ENCODE measurements at regions not wholly inside any gene's neighbourhood (a gene's known extent, or its start where the extent isn't known, plus 50 kb on each side); places are given as distances from the start of the nearest gene placed in this dataset.

DNA sequence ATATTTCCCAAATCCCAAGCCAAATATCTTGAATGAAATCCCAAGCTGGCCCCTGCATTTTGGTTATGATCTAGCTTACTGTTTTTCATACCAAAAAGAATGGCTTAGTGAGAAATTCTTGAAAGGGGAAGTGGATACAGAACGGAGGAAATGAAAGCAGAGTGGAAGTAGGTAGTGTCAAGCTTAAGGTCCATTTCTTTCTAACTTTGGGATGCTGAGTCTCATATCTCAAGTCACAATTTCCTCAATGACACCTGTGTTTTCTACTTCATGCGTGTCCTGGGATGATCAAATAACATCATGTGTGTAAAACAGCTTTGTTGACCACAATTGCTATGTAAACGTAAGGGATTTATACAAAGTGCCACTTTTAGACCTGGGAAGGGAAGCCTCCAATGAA is 238.8 kb upstream of the SLC35B3 start:
- DNase-seq (ENCODE audit: low spot score): no peak

DNA sequence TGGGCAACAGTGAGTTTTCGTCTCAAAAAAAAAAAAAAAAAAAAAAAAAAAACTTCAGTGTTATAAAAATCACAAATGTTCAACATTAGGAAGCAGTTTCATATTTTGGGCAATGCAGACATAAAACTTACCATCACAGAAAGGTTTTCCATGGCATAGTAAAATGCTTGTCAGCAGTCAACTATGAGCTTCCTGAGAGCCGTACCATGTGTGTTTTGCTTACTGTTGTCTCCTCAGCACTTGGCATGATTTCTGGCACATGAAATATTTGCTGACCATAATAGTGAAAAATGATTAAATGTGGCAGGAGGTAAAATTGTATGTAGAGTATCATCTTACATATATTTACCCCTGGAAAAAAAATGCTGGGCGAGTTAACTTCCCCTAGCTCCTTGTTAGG is 237.5 kb upstream of the SLC35B3 start:
- no peak for DNase-seq (ENCODE audit: low spot score)

DNA sequence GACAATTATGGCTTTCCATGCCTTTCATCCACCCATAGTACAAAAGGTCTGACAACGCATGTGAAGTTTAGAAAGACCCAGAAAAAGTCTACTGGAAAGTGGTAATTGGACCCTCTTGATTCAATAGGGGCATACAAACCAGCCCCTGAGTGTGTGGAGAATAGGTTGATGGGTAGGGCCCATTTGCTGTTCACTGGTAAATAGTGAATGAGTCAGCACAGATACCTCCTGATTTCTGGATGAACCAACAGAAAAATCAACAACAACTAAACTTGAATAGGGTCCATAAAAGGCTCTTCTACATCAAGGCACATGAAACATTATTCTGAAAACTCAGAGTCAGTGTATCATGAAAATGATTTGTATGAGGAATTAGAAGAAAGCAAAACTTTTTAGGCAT is 235.4 kb upstream of the SLC35B3 start:
- DNase-seq (ENCODE audit: low spot score): no peak

GRCh38 chr6:8664700-8665099 is 229.4 kb upstream of the SLC35B3 start:
- DNase-seq (ENCODE audit: low spot score): no peak

GRCh38 chr6:8664070-8664469 is 228.7 kb upstream of the SLC35B3 start:
- DNase-seq (ENCODE audit: low spot score): no peak

DNA sequence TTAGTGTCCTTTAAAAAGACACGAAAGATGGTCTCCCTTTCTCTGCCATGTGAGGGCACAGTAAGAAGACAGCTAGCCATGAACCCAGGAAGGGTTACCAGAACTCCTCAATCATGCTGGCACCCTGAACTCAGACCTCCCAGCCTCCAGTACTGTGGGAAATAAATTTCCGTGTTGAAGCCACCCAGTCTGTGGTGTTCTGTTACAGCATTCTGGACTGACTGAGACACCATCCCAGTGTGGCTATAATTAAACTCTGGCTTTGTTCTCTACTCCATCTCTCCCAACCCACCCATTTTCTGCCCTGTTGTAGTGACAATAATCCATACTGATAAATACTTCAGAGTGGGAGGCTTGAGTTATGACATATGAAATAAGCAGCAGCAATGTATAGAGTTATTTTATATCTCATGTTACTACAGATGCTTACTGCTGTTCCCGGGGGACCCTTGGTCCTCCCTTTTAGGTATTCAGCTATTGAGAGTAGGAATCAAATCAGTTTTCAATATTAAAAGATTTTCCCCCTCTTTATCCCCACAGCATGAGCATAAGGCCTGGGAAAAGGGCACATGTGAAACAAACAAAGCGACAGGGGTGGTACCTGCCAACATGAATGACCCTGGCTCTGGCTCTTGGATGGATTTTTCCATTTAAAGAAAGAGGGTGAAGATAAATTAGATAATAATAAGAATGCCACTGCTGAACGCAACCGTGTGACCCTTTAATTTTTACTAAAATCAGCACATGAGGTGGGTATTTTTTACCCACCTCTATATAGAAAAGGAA is 224.3 kb upstream of the SLC35B3 start:
- no peak for DNase-seq (ENCODE audit: low spot score)

GRCh38 chr6:8658416-8658815 is 223.1 kb upstream of the SLC35B3 start:
- no peak for DNase-seq (ENCODE audit: low spot score)

GRCh38 chr6:8657522-8657921 is 222.2 kb upstream of the SLC35B3 start:
- no peak for DNase-seq (ENCODE audit: low spot score)

- DNase-seq (ENCODE audit: low spot score): no peak
Measured at GRCh38 chr6:8655670-8656454, 220.5 kb upstream of the SLC35B3 start.

- no peak for DNase-seq (ENCODE audit: low spot score)
Measured at GRCh38 chr6:8652710-8653109, 217.4 kb upstream of the SLC35B3 start.

GRCh38 chr6:8651998-8652397 is 216.7 kb upstream of the SLC35B3 start:
- no peak for DNase-seq (ENCODE audit: low spot score)

- DNase-seq (ENCODE audit: low spot score): no peak
Measured at GRCh38 chr6:8645212-8645611, 209.9 kb upstream of the SLC35B3 start.

DNA sequence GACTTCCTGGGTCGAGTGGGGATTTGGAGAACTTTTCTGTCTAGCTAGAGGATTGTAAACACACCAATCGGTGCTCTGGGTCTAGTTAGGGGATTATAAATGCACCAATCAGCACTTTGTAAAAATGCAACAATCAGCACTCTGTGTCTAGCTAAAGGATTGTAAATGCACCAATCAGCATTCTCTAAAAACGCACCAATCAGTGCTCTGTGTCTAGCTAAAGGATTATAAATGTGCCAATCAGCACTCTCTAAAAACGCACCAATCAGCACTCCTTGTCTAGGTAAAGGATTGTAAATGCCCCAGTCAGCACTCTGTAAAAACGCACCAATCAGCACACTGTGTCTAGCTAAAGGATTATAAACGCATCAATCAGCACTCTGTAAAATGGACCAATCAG is 209.0 kb upstream of the SLC35B3 start:
- DNase-seq (ENCODE audit: low spot score): no peak

GRCh38 chr6:8642854-8643253 is 207.5 kb upstream of the SLC35B3 start:
- no peak for DNase-seq (ENCODE audit: low spot score)

DNA sequence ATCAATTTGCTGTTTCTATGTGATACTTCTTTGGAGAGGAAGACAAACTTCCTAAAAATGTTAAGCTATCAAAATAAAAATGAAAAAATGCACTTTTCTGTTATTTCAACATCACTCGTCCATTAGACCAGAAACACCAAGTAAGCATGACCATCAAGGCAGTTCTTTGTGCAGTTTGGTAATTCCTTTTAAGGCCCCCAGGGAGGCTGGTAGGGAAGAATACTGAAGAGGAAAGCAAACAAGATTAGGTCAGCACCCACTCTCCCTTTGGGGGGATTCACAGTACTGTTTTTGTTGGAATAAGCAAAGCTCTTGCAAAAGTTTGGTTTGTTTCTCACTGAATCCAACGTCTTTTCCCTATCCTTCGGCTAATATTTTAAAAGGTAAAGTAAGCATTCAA is 206.8 kb upstream of the SLC35B3 start:
- DNase-seq (ENCODE audit: low spot score): no peak

- DNase-seq (ENCODE audit: low spot score): no peak
Measured at GRCh38 chr6:8639928-8640649, 204.7 kb upstream of the SLC35B3 start.

DNA sequence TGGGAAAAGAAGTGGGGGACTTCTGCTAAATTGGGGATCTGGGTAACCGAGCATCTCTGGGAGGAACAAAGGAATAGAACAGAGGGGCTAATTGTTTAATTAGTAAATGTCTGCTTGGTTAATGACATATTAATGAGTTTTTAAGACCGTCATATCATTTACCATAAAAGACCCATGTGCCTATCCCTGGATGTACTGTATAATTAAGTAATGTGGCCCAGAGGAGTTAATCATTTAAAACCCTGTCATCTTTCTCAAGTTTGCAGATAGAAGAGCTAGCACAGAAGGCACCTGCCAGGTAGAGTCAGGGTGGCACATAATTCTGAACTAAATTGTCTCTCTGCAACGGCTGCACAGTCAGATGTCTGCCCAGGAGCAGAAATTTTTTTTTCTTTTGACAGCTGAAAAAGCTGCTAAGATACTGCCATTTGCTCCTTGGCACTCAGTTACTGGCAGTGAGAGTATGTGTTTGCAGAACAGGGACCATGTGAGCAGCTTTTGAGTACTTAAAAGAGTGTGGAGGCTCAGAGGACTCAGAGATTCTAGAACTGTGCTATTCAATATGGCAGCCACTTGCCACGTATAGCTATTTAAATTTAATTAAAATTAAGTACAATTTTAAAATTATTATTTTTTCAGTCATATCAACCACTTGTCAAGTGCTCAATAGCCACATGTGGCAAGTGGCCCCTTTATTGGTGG is 202.7 kb upstream of the SLC35B3 start:
- no peak for DNase-seq (ENCODE audit: low spot score)

DNA sequence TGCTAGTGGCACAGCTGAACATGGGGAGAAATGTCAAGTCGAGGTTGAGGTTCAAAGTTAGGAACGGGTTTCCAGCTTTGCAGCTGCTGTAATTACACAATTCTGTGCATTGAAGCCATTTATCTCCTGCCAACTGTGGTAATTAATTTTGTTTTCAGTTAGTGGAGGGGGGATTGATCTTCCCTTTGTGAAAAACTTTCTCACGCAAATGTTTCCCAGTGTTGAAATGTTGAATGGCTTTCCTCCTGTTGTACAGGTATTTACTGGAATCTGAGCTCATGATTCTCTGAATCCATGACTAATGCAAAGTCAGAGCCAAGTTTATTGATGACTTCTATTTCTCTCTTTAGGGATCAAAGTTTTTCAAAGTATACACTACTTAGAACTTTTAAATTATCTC is 198.4 kb upstream of the SLC35B3 start:
- DNase-seq (ENCODE audit: low spot score): no peak

- DNase-seq (ENCODE audit: low spot score): no peak
Measured at GRCh38 chr6:8628736-8629135, 193.4 kb upstream of the SLC35B3 start.

DNA sequence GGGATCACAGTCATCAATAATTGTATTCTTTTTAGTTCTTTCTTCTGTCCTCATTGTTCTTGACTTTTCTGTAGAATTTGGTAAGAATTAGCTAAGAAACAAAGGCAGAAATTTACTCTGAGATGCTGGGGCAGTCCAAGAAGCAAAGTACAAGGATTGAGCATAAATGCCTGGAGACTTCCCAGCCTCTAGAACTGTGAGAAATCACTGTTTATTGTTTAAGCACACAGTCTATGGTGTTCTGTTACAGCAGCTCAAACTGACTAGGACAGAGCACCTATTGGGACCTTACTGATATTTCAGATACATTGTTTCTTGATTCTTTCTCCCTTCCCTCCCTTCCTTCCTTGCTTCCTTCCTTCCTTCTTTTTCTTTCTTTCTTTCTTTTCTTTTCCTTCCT is 192.7 kb upstream of the SLC35B3 start:
- DNase-seq (ENCODE audit: low spot score): no peak

DNA sequence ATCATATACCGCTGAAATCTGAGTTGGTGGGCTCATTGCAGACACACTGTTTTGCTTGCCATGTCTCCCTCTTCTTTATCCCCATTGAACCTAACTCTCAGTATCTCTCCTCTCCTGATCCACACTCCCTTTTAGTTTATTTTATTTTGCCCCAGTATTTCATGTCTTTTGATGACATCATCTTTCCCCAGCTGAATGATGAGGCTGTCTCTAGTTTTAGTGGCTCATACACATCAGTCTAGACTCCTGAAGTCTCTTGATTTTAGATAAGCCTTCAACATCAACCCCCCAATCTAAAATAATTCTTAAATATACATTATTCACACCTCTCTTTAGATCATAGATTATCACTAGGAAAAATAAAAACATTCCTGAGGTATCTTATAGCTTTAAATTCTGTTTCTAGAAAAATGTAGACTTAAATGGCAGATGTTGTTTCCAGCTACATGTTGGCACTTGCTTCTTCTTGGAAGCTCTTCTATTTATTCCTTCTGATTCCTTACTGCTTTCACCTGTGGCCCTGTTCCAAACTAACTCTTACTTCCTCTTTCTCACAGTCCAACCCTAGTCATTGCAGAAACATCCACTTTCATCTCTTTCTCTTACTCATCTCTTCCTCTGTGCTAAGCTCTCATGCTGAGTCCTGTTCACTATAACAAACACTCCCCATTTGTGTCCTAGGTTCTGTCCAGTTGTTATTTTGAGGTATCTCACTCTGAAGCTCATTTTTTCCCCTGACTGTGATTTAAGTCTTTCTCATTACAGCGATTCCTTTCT is 191.9 kb upstream of the SLC35B3 start:
- no peak for DNase-seq (ENCODE audit: low spot score)
